MM.1S (cell line): ENCODE measurements at regions not wholly inside any gene's neighbourhood (a gene's known extent, or its start where the extent isn't known, plus 50 kb on each side); places are given as distances from the start of the nearest gene placed in this dataset.

Experiments used
- DNase-seq: peaks from one replicate; pipeline ENCODE4 v3.0.0-alpha.2; 2015
- H2AFZ ChIP-seq: fragments of 300-600 bp; sonication (generic); 2 replicates; pipeline ENCODE4 v1.6.0; 2016; ENCODE audit warnings: antibody characterized with exemption, low read length
- H3F3A ChIP-seq: fragments of 300-600 bp; sonication (generic); 2 replicates; pipeline ENCODE4 v1.6.1; 2016; ENCODE audit warnings: mild to moderate bottlenecking, antibody characterized with exemption, low read length, moderate library complexity, mixed read lengths; ENCODE audit not compliant: insufficient read depth
- H3K27ac ChIP-seq: fragments of 300-600 bp; sonication (generic); 2 replicates; pipeline ENCODE4 v1.5.1; 2016; ENCODE audit warnings: mild to moderate bottlenecking, low read length
- H3K27me3 ChIP-seq: fragments of 300-600 bp; sonication (generic); replicated peaks from 2 replicates; pipeline ENCODE4 v1.6.0; 2016; ENCODE audit warnings: low read length; ENCODE audit not compliant: insufficient read depth
- H3K36me3 ChIP-seq: fragments of 300-600 bp; sonication (generic); replicated peaks from 2 replicates; pipeline ENCODE4 v1.6.1; 2016; ENCODE audit warnings: mild to moderate bottlenecking, low read length, mixed read lengths; ENCODE audit not compliant: insufficient read depth
- H3K4me1 ChIP-seq: fragments of 300-600 bp; sonication (generic); 2 replicates; pipeline ENCODE4 v1.6.1; 2016; ENCODE audit warnings: low read length, mixed read lengths
- H3K4me2 ChIP-seq: fragments of 300-600 bp; sonication (generic); 2 replicates; pipeline ENCODE4 v1.6.0; 2016; ENCODE audit warnings: low read depth, low read length
- H3K4me3 ChIP-seq: fragments of 300-600 bp; sonication (generic); 2 replicates; pipeline ENCODE4 v1.5.1; 2016; ENCODE audit warnings: low read length, mixed read lengths
- H3K79me2 ChIP-seq: fragments of 300-600 bp; sonication (generic); 2 replicates; pipeline ENCODE4 v1.6.1; 2016; ENCODE audit warnings: mixed run types, low read length, mixed read lengths
- H3K9ac ChIP-seq: fragments of 300-600 bp; sonication (generic); 2 replicates; pipeline ENCODE4 v1.6.1; 2016; ENCODE audit warnings: low read length, mixed read lengths
- H3K9me2 ChIP-seq: fragments of 300-600 bp; sonication (generic); replicated peaks from 2 replicates; pipeline ENCODE4 v1.6.1; 2016; ENCODE audit warnings: mild to moderate bottlenecking, low read length, mixed read lengths; ENCODE audit not compliant: insufficient read depth
- H3K9me3 ChIP-seq: fragments of 300-600 bp; sonication (generic); replicated peaks from 2 replicates; pipeline ENCODE4 v1.6.1; 2016; ENCODE audit warnings: mild to moderate bottlenecking, low read length, mixed read lengths; ENCODE audit not compliant: insufficient read depth
- H4K20me1 ChIP-seq: fragments of 300-600 bp; sonication (generic); 2 replicates; pipeline ENCODE4 v1.6.1; 2016; ENCODE audit warnings: mild to moderate bottlenecking, low read length, moderate library complexity, mixed read lengths; ENCODE audit not compliant: insufficient read depth
- EZH2 ChIP-seq: fragments of 300-600 bp; sonication (generic); optimal IDR thresholded peaks from 2 replicates; pipeline ENCODE3; 2017; ENCODE audit warnings: low read depth, mild to moderate bottlenecking, antibody characterized with exemption, low read length, mixed read lengths
- EZH2phosphoT487 ChIP-seq: fragments of 300-600 bp; sonication (generic); IDR thresholded peaks from 2 replicates; pipeline ENCODE4 v1.6.1; 2018; ENCODE audit warnings: antibody characterized with exemption, low read length
- TF ChIP-seq, protein P1 (sequence below): fragments of 300-600 bp; sonication (generic); IDR thresholded peaks from 2 replicates; pipeline ENCODE4 v1.5.1; 2016; ENCODE audit warnings: antibody characterized with exemption, low read length, mixed read lengths

- H3K27me3 ChIP-seq: no peaks in the 10 kb centered on the region
- no peaks in the 10 kb centered on the region for H3K9me2 ChIP-seq
- no peak for DNase-seq
- no peak overlapping the region for H3K27ac ChIP-seq
- no peak for TF ChIP-seq EZH2phosphoT487
- no peak for TF ChIP-seq EZH2
- TF ChIP-seq, protein P1, sequence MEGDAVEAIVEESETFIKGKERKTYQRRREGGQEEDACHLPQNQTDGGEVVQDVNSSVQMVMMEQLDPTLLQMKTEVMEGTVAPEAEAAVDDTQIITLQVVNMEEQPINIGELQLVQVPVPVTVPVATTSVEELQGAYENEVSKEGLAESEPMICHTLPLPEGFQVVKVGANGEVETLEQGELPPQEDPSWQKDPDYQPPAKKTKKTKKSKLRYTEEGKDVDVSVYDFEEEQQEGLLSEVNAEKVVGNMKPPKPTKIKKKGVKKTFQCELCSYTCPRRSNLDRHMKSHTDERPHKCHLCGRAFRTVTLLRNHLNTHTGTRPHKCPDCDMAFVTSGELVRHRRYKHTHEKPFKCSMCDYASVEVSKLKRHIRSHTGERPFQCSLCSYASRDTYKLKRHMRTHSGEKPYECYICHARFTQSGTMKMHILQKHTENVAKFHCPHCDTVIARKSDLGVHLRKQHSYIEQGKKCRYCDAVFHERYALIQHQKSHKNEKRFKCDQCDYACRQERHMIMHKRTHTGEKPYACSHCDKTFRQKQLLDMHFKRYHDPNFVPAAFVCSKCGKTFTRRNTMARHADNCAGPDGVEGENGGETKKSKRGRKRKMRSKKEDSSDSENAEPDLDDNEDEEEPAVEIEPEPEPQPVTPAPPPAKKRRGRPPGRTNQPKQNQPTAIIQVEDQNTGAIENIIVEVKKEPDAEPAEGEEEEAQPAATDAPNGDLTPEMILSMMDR: no peak
- H3K36me3 ChIP-seq: no peaks in the 10 kb centered on the region
- no peak overlapping the region for H3K4me3 ChIP-seq
- no peak overlapping the region for H3K4me2 ChIP-seq
- no peaks in the 10 kb centered on the region for H3K79me2 ChIP-seq
- H2AFZ ChIP-seq: no peak overlapping the region
- no peaks in the 10 kb centered on the region for H4K20me1 ChIP-seq
- H3K9me3 ChIP-seq: no peaks in the 10 kb centered on the region
- H3K9ac ChIP-seq: no peak overlapping the region
- no peaks in the 10 kb centered on the region for H3F3A ChIP-seq
- H3K4me1 ChIP-seq: no peaks in the 10 kb centered on the region
Measured at GRCh38 chrX:33831211-33831610, 300.9 kb downstream of the FAM47A start.

GRCh38 chrX:33817266-33817665, 314.8 kb downstream of the FAM47A start:
- no peaks in the 10 kb centered on the region for H3K27me3 ChIP-seq
- no peaks in the 10 kb centered on the region for H3K36me3 ChIP-seq
- no peaks in the 10 kb centered on the region for H3K9me2 ChIP-seq
- no peak overlapping the region for H3K9ac ChIP-seq
- H3F3A ChIP-seq: no peaks in the 10 kb centered on the region
- H2AFZ ChIP-seq: no peak overlapping the region
- no peaks in the 10 kb centered on the region for H3K4me1 ChIP-seq
- no peak overlapping the region for H3K4me2 ChIP-seq
- no peaks in the 10 kb centered on the region for H4K20me1 ChIP-seq
- H3K4me3 ChIP-seq: no peak overlapping the region
- H3K9me3 ChIP-seq: no peaks in the 10 kb centered on the region
- H3K79me2 ChIP-seq: no peaks in the 10 kb centered on the region
- DNase-seq: no peak
- H3K27ac ChIP-seq: no peak overlapping the region
- TF ChIP-seq, protein P1: no peak
- no peak for TF ChIP-seq EZH2
- no peak for TF ChIP-seq EZH2phosphoT487

DNA sequence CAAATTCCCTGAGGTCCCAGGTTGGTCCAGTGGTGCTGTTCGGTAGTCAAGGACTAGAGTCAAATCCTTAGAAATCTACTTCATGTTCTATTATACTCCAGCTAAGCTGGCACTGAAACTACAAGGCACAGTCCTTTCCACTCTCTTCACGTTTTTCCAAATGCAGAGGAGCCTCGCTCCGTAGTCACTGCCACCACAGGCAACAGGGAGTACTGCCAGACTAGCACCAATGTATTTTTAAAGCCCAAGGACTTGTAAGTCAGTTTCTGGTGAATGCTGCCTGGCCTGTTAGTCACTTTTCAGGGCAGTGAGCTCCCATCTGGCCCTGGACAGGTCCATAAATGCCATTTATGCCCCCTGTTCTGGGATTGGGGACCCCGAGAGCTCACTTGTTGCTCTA, 323.5 kb downstream of the FAM47A start:
- no peaks in the 10 kb centered on the region for H3K9me3 ChIP-seq
- no peaks in the 10 kb centered on the region for H4K20me1 ChIP-seq
- H3K4me2 ChIP-seq: no peak overlapping the region
- no peak overlapping the region for H3K9ac ChIP-seq
- H3K27ac ChIP-seq: no peak overlapping the region
- no peak for DNase-seq
- no peaks in the 10 kb centered on the region for H3F3A ChIP-seq
- H3K79me2 ChIP-seq: no peaks in the 10 kb centered on the region
- TF ChIP-seq EZH2 (no peak), EZH2phosphoT487 (no peak)
- TF ChIP-seq, protein P1: no peak
- H3K4me1 ChIP-seq: no peaks in the 10 kb centered on the region
- H3K36me3 ChIP-seq: no peaks in the 10 kb centered on the region
- H3K4me3 ChIP-seq: no peak overlapping the region
- no peaks in the 10 kb centered on the region for H3K9me2 ChIP-seq
- no peaks in the 10 kb centered on the region for H3K27me3 ChIP-seq
- no peak overlapping the region for H2AFZ ChIP-seq
